WTC11 (cell line): ENCODE measurements at regions not wholly inside any gene's neighbourhood (a gene's known extent, or its start where the extent isn't known, plus 50 kb on each side); places are given as distances from the start of the nearest gene placed in this dataset.

ENCODE experiments used
- ATAC-seq: fragments of 200-7000 bp; cut with Tn5 transposase; 2 replicates; pipeline ENCODE4 v1.10.0; 2021; ENCODE audit warnings: mild to moderate bottlenecking, moderate library complexity
- CTCF ChIA-PET: fragments of 300-600 bp; sonication (Branson Sonifier 250); formaldehyde crosslinking; loops from one replicate; lab custom pipeline; 2021; ENCODE audit warnings: antibody characterized with exemption; lab: Charles Lee
- POLR2A ChIA-PET: fragments of 350-600 bp; sonication (Branson Sonifier 250); formaldehyde crosslinking; loops from one replicate; lab custom pipeline; 2021; ENCODE audit warnings: antibody characterized with exemption; lab: Charles Lee
- DNase-seq: peaks from one replicate; pipeline ENCODE4 v3.0.0; 2021; ENCODE audit warnings: low spot score
- H3K27ac Mint-ChIP-seq: 2 replicates; pipeline ENCODE4 v1.8.0; 2021; ENCODE audit warnings: mixed read lengths
- H3K27me3 Mint-ChIP-seq: 2 replicates; pipeline ENCODE4 v1.8.0; 2021; ENCODE audit warnings: low read depth, mild to moderate bottlenecking, moderate library complexity, mixed read lengths
- H3K36me3 Mint-ChIP-seq: 2 replicates; pipeline ENCODE4 v1.8.0; 2021; ENCODE audit warnings: mixed read lengths
- H3K4me1 Mint-ChIP-seq: 2 replicates; pipeline ENCODE4 v1.8.0; 2022; ENCODE audit warnings: mixed read lengths
- H3K4me3 Mint-ChIP-seq: 2 replicates; pipeline ENCODE4 v1.8.0; 2021; ENCODE audit warnings: mild to moderate bottlenecking, moderate library complexity, mixed read lengths
- H3K9me3 Mint-ChIP-seq: 2 replicates; pipeline ENCODE4 v1.8.0; 2021; ENCODE audit warnings: mixed read lengths
- ELF4 ChIP-seq: sonication (generic); formaldehyde crosslinking; IDR thresholded peaks from 2 replicates; pipeline ENCODE4 v1.8.1; 2022; ENCODE audit warnings: low read depth, mild to moderate bottlenecking, moderate library complexity, missing genetic modification reagents
- ESRRA ChIP-seq: sonication (generic); formaldehyde crosslinking; IDR thresholded peaks from 2 replicates; pipeline ENCODE4 v1.8.1; 2022; ENCODE audit warnings: mild to moderate bottlenecking, missing genetic modification reagents, borderline replicate concordance
- FOXJ3 ChIP-seq: sonication (generic); formaldehyde crosslinking; IDR thresholded peaks from 2 replicates; pipeline ENCODE4 v1.9.0; 2021; ENCODE audit warnings: missing genetic modification reagents, mild to moderate bottlenecking, borderline replicate concordance
- NFATC4 ChIP-seq: fragments of 250-450 bp; sonication (Bioruptor Pico); IDR thresholded peaks from 2 replicates; pipeline ENCODE4 v1.9.0; 2021; ENCODE audit warnings: mild to moderate bottlenecking
- RELA ChIP-seq: sonication (generic); formaldehyde crosslinking; IDR thresholded peaks from 2 replicates; pipeline ENCODE4 v1.8.1; 2022; ENCODE audit warnings: missing genetic modification reagents, mild to moderate bottlenecking, borderline replicate concordance
- ZNF232 ChIP-seq: sonication (generic); formaldehyde crosslinking; IDR thresholded peaks from 2 replicates; pipeline ENCODE4 v1.8.0; 2022; ENCODE audit warnings: mild to moderate bottlenecking, missing genetic modification reagents
- ZNF317 ChIP-seq: sonication (generic); formaldehyde crosslinking; IDR thresholded peaks from 2 replicates; pipeline ENCODE4 v1.8.1; 2023; ENCODE audit warnings: low read depth, mild to moderate bottlenecking, moderate library complexity, missing genetic modification reagents, borderline replicate concordance
- TF ChIP-seq, protein P1 (sequence below): sonication (generic); formaldehyde crosslinking; IDR thresholded peaks from 2 replicates; pipeline ENCODE4 v1.8.0; 2022; ENCODE audit warnings: missing genetic modification reagents
- TF ChIP-seq, protein P2 (sequence below): sonication (generic); formaldehyde crosslinking; conservative IDR thresholded peaks from 2 replicates; pipeline ENCODE4 v1.8.1; 2023; ENCODE audit warnings: mild to moderate bottlenecking, low read depth, missing genetic modification reagents, moderate library complexity
- TF ChIP-seq, protein P3 (sequence below): fragments of 250-450 bp; sonication (Bioruptor Pico); IDR thresholded peaks from 2 replicates; pipeline ENCODE4 v1.9.0; 2021; ENCODE audit warnings: mild to moderate bottlenecking
- TF ChIP-seq, protein P4 (sequence below): fragments of 250-450 bp; sonication (Bioruptor Pico); IDR thresholded peaks from 2 replicates; pipeline ENCODE4 v1.9.0; 2021; ENCODE audit warnings: mild to moderate bottlenecking, borderline replicate concordance
- TF ChIP-seq, protein P5 (sequence below): fragments of 250-450 bp; sonication (Bioruptor Pico); IDR thresholded peaks from 2 replicates; pipeline ENCODE4 v2.1.2; 2022; ENCODE audit warnings: mild to moderate bottlenecking, moderate library complexity
- TF ChIP-seq, protein P6 (sequence below): sonication (generic); formaldehyde crosslinking; IDR thresholded peaks from 2 replicates; pipeline ENCODE4 v1.8.0; 2022; ENCODE audit warnings: mild to moderate bottlenecking, missing genetic modification reagents
- TF ChIP-seq, protein P7 (sequence below): sonication (generic); formaldehyde crosslinking; IDR thresholded peaks from 2 replicates; pipeline ENCODE4 v1.8.0; 2022; ENCODE audit warnings: mild to moderate bottlenecking, missing genetic modification reagents

DNA sequence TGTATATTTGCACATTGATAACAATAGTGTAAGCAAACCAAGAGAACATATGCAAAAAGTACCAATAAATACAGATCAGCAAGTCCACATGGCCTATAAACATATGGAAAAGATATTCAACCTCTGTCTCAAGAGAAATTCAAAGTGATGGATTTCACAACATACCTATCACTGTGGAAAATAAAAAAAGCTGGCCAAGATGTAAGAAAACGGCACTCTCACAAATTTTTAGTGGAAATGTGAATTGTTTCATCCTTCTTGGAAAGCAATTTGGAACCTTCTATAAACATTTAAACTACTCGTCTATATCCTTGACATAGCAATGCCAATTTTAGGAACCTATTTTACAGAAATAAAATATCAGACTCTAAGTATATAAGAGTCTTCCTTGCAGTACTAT, 559.8 kb downstream of the QKI start:
- ChIA-PET CTCF (no interaction called here), POLR2A (no interaction called here)
- no peak for TF ChIP-seq NFATC4 (CRISPR knock-in tag)
- TF ChIP-seq, protein P1, sequence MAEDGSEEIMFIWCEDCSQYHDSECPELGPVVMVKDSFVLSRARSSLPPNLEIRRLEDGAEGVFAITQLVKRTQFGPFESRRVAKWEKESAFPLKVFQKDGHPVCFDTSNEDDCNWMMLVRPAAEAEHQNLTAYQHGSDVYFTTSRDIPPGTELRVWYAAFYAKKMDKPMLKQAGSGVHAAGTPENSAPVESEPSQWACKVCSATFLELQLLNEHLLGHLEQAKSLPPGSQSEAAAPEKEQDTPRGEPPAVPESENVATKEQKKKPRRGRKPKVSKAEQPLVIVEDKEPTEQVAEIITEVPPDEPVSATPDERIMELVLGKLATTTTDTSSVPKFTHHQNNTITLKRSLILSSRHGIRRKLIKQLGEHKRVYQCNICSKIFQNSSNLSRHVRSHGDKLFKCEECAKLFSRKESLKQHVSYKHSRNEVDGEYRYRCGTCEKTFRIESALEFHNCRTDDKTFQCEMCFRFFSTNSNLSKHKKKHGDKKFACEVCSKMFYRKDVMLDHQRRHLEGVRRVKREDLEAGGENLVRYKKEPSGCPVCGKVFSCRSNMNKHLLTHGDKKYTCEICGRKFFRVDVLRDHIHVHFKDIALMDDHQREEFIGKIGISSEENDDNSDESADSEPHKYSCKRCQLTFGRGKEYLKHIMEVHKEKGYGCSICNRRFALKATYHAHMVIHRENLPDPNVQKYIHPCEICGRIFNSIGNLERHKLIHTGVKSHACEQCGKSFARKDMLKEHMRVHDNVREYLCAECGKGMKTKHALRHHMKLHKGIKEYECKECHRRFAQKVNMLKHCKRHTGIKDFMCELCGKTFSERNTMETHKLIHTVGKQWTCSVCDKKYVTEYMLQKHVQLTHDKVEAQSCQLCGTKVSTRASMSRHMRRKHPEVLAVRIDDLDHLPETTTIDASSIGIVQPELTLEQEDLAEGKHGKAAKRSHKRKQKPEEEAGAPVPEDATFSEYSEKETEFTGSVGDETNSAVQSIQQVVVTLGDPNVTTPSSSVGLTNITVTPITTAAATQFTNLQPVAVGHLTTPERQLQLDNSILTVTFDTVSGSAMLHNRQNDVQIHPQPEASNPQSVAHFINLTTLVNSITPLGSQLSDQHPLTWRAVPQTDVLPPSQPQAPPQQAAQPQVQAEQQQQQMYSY = no peak
- TF ChIP-seq ELF4 (CRISPR knock-in tag) = no peak
- TF ChIP-seq, protein P2, sequence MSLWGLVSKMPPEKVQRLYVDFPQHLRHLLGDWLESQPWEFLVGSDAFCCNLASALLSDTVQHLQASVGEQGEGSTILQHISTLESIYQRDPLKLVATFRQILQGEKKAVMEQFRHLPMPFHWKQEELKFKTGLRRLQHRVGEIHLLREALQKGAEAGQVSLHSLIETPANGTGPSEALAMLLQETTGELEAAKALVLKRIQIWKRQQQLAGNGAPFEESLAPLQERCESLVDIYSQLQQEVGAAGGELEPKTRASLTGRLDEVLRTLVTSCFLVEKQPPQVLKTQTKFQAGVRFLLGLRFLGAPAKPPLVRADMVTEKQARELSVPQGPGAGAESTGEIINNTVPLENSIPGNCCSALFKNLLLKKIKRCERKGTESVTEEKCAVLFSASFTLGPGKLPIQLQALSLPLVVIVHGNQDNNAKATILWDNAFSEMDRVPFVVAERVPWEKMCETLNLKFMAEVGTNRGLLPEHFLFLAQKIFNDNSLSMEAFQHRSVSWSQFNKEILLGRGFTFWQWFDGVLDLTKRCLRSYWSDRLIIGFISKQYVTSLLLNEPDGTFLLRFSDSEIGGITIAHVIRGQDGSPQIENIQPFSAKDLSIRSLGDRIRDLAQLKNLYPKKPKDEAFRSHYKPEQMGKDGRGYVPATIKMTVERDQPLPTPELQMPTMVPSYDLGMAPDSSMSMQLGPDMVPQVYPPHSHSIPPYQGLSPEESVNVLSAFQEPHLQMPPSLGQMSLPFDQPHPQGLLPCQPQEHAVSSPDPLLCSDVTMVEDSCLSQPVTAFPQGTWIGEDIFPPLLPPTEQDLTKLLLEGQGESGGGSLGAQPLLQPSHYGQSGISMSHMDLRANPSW = no peak
- TF ChIP-seq, protein P3, sequence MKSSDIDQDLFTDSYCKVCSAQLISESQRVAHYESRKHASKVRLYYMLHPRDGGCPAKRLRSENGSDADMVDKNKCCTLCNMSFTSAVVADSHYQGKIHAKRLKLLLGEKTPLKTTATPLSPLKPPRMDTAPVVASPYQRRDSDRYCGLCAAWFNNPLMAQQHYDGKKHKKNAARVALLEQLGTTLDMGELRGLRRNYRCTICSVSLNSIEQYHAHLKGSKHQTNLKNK (CRISPR knock-in tag) = no peak
- TF ChIP-seq, protein P4, sequence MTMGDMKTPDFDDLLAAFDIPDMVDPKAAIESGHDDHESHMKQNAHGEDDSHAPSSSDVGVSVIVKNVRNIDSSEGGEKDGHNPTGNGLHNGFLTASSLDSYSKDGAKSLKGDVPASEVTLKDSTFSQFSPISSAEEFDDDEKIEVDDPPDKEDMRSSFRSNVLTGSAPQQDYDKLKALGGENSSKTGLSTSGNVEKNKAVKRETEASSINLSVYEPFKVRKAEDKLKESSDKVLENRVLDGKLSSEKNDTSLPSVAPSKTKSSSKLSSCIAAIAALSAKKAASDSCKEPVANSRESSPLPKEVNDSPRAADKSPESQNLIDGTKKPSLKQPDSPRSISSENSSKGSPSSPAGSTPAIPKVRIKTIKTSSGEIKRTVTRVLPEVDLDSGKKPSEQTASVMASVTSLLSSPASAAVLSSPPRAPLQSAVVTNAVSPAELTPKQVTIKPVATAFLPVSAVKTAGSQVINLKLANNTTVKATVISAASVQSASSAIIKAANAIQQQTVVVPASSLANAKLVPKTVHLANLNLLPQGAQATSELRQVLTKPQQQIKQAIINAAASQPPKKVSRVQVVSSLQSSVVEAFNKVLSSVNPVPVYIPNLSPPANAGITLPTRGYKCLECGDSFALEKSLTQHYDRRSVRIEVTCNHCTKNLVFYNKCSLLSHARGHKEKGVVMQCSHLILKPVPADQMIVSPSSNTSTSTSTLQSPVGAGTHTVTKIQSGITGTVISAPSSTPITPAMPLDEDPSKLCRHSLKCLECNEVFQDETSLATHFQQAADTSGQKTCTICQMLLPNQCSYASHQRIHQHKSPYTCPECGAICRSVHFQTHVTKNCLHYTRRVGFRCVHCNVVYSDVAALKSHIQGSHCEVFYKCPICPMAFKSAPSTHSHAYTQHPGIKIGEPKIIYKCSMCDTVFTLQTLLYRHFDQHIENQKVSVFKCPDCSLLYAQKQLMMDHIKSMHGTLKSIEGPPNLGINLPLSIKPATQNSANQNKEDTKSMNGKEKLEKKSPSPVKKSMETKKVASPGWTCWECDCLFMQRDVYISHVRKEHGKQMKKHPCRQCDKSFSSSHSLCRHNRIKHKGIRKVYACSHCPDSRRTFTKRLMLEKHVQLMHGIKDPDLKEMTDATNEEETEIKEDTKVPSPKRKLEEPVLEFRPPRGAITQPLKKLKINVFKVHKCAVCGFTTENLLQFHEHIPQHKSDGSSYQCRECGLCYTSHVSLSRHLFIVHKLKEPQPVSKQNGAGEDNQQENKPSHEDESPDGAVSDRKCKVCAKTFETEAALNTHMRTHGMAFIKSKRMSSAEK (CRISPR knock-in tag) = no peak
- TF ChIP-seq, protein P5, sequence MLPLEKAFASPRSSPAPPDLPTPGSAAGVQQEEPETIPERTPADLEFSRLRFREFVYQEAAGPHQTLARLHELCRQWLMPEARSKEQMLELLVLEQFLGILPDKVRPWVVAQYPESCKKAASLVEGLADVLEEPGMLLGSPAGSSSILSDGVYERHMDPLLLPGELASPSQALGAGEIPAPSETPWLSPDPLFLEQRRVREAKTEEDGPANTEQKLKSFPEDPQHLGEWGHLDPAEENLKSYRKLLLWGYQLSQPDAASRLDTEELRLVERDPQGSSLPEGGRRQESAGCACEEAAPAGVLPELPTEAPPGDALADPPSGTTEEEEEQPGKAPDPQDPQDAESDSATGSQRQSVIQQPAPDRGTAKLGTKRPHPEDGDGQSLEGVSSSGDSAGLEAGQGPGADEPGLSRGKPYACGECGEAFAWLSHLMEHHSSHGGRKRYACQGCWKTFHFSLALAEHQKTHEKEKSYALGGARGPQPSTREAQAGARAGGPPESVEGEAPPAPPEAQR (CRISPR knock-in tag) = no peak
- TF ChIP-seq, protein P6, sequence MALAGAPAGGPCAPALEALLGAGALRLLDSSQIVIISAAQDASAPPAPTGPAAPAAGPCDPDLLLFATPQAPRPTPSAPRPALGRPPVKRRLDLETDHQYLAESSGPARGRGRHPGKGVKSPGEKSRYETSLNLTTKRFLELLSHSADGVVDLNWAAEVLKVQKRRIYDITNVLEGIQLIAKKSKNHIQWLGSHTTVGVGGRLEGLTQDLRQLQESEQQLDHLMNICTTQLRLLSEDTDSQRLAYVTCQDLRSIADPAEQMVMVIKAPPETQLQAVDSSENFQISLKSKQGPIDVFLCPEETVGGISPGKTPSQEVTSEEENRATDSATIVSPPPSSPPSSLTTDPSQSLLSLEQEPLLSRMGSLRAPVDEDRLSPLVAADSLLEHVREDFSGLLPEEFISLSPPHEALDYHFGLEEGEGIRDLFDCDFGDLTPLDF = no peak
- no peak for TF ChIP-seq ESRRA (CRISPR knock-in tag)
- TF ChIP-seq FOXJ3 (CRISPR knock-in tag) = no peak
- TF ChIP-seq ZNF317 = no peak
- TF ChIP-seq ZNF232 (CRISPR knock-in tag) = no peak
- TF ChIP-seq RELA (CRISPR knock-in tag) = no peak
- TF ChIP-seq, protein P7, sequence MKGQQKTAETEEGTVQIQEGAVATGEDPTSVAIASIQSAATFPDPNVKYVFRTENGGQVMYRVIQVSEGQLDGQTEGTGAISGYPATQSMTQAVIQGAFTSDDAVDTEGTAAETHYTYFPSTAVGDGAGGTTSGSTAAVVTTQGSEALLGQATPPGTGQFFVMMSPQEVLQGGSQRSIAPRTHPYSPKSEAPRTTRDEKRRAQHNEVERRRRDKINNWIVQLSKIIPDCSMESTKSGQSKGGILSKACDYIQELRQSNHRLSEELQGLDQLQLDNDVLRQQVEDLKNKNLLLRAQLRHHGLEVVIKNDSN (CRISPR knock-in tag) = no peak
- peaks cover 14% of the 10 kb centered on the region for H3K9me3 Mint-ChIP-seq
- H3K27me3 Mint-ChIP-seq = no peaks in the 10 kb centered on the region
- H3K4me1 Mint-ChIP-seq = no peaks in the 10 kb centered on the region
- H3K27ac Mint-ChIP-seq = no peak overlapping the region
- ATAC-seq = no peak
- DNase-seq = no peak
- H3K4me3 Mint-ChIP-seq = no peak overlapping the region
- peaks cover 13% of the 10 kb centered on the region for H3K36me3 Mint-ChIP-seq
